ENCODE measurements at regions not wholly inside any gene's neighbourhood (a gene's known extent, or its start where the extent isn't known, plus 50 kb on each side); places are given as distances from the start of the nearest gene placed in this dataset.

DNA sequence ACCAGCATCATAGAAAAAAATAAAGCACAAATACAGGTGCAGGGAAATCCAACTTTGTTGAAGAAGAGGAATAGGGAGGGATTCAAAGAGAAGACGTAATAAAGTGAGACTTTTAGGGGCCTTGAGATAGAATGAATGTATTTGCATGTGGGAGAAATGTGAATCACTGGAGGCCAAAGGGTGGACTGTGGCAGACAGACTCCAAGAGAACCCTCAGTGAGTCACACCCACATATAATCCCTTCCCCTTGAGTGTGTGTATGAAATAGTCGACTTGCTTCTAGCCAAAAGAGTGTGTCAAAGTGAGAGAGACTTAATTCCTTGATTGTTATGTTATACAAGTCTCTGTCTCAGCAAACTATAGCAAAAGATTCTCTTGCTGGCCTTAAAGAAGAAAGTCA is 101.3 kb upstream of the GHITM start:
- no peak overlapping the region for H3K4me3 ChIP-seq
- intact Hi-C loops (cut with DNase I), result no loop called here
- no peak overlapping the region for H3K27ac ChIP-seq
- DNase-seq (no peak), ATAC-seq (no peak)
- H3K36me3 ChIP-seq, result no peaks in the 10 kb centered on the region
- TF ChIP-seq, protein P1, sequence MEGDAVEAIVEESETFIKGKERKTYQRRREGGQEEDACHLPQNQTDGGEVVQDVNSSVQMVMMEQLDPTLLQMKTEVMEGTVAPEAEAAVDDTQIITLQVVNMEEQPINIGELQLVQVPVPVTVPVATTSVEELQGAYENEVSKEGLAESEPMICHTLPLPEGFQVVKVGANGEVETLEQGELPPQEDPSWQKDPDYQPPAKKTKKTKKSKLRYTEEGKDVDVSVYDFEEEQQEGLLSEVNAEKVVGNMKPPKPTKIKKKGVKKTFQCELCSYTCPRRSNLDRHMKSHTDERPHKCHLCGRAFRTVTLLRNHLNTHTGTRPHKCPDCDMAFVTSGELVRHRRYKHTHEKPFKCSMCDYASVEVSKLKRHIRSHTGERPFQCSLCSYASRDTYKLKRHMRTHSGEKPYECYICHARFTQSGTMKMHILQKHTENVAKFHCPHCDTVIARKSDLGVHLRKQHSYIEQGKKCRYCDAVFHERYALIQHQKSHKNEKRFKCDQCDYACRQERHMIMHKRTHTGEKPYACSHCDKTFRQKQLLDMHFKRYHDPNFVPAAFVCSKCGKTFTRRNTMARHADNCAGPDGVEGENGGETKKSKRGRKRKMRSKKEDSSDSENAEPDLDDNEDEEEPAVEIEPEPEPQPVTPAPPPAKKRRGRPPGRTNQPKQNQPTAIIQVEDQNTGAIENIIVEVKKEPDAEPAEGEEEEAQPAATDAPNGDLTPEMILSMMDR (IDR thresholded peaks at IDR 0.05), result no peak
- no peaks in the 10 kb centered on the region for H3K4me1 ChIP-seq
- H3K27me3 ChIP-seq, result no peaks in the 10 kb centered on the region
- H3K9me3 ChIP-seq, result no peaks in the 10 kb centered on the region

DNA sequence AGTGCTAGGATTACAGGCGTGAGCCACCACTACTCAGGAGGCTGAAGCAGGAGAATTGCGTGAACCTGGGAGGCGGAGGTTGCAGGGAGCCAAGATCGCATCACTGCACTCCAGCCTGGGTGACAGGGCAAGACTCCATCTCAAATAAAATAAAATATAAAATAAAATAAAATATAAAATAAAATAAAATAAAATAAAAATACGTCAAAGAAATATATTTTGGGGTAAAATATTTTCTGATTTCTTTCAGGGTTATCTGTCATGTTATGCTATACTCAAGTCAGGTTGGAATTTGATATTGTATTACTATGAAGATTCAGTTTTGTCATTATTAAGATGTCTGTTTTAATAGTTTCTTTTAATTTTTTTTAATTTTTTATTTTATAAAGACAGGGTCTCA is 99.4 kb upstream of the GHITM start:
- Histone ChIP-seq H3K27ac (no peak overlapping the region), H3K4me1 (no peaks in the 10 kb centered on the region), H3K27me3 (no peaks in the 10 kb centered on the region), H3K9me3 (no peaks in the 10 kb centered on the region), H3K4me3 (no peak overlapping the region), H3K36me3 (no peaks in the 10 kb centered on the region)
- TF ChIP-seq, protein P1 (IDR thresholded peaks at IDR 0.05), result no peak
- no peak for DNase-seq
- intact Hi-C loops (cut with DNase I), result no loop called here
- no peak for ATAC-seq

DNA sequence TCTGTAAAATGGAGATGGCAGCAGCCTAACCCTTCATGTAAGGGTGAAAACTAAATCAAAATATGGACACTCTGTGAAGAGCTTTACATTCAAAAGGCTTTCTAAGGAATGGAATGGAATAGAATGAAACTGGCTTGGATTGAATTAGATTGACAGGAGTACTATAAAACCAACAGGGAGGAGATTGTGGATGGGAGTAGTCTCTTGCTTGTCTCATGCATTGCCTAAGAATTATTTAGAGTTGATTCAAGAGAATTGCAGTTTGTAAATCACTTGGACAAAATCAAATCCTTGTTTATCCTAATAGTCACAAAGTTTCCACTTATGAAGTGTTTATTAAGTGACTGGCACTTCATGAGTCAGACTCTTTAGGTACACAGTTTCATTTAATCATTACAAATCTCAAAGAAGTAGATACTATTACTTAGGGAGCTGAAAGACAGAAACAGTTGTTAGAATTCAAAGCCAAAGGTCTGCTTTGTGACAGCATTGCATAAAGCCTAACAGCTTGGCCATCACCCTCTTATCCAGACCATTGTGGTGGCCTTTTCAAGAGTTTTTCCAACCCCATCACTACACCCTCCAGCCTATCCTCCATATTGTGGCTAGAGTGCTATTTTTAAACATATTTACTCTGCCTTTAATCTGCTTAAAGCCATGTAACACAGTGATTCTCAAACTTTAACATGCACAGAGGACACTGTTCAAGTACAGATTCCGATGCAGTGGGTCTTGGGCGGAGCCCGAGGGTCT is 91.9 kb upstream of the GHITM start:
- H3K36me3 ChIP-seq, result no peaks in the 10 kb centered on the region
- H3K27me3 ChIP-seq, result peaks cover 0 to under 1% of the 10 kb centered on the region in 2 donors
- ATAC-seq, result peak; percentile 81
- no peak overlapping the region for H3K4me3 ChIP-seq
- TF ChIP-seq, protein P1 (IDR thresholded peaks at IDR 0.05), result no peak
- no peak for DNase-seq
- peaks cover 0 to 6% of the 10 kb centered on the region in 2 donors for H3K9me3 ChIP-seq
- no peaks in the 10 kb centered on the region for H3K4me1 ChIP-seq
- H3K27ac ChIP-seq, result no peak overlapping the region
- intact Hi-C loops (cut with DNase I), result no loop called here

DNA sequence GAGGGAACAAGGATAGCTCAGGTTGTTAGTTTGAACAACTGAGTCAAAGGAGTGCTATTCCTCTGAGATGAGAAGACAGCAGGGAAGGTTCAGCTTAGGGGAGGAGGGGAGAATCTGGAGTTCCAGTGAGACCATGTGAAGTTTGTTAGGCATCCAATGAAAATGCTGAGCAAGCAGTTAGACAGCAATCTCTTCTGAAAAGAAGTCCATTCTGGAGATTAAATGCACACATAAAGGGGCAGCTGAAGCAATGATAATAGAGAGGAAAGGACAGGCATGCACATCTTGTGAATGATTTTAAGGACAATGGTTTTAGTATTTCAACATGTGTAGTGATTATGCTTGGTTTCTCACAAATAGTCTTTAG is 89.7 kb upstream of the GHITM start:
- Histone ChIP-seq H3K27me3 (peaks cover 0 to 5% of the 10 kb centered on the region in 2 donors), H3K4me3 (no peak overlapping the region), H3K27ac (no peak overlapping the region), H3K36me3 (no peaks in the 10 kb centered on the region), H3K9me3 (peaks cover 0 to 6% of the 10 kb centered on the region in 2 donors), H3K4me1 (no peaks in the 10 kb centered on the region)
- TF ChIP-seq, protein P1 (IDR thresholded peaks at IDR 0.05), result no peak
- DNase-seq, result no peak
- no peak for ATAC-seq
- intact Hi-C loops (cut with DNase I), result no loop called here

DNA sequence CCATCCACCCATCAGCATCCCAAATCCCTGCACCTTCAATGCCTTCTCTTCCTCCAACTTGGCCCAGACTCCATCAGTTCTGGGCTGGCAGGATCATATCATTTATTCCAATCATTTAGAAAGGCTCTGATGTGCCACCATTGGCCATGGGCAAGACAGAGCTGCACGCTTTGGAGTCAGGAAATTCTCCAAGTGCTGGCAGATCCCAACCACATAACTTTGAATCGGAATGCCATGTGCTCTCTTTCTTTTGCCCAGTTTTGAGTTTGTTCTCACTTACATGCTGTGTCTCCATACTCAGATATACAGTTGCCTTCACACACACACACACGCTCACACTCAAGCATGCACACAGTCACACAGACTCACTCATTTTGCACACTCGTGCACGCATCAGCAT is 85.7 kb upstream of the GHITM start:
- TF ChIP-seq, protein P1 (IDR thresholded peaks at IDR 0.05), result no peak
- no peaks in the 10 kb centered on the region for H3K4me1 ChIP-seq
- H3K4me3 ChIP-seq, result no peak overlapping the region
- intact Hi-C loops (cut with DNase I), result no loop called here
- no peak for DNase-seq
- no peak for ATAC-seq
- peaks cover 0 to 8% of the 10 kb centered on the region in 2 donors for H3K9me3 ChIP-seq
- H3K27ac ChIP-seq, result no peak overlapping the region
- peaks cover 0 to 5% of the 10 kb centered on the region in 2 donors for H3K27me3 ChIP-seq
- no peaks in the 10 kb centered on the region for H3K36me3 ChIP-seq
